Activated CD4-positive, alpha-beta T cell treated with anti-CD3 and anti-CD28 coated beads, Interleukin-2, amount 10 ng/mL, durations not matched to agents 7 days and 5 days (primary cell): ENCODE measurements at regions not wholly inside any gene's neighbourhood (a gene's known extent, or its start where the extent isn't known, plus 50 kb on each side); places are given as distances from the start of the nearest gene placed in this dataset.

Experiments used
- CTCF ChIA-PET: fragments of 350-600 bp; sonication (Branson Sonifier 250); formaldehyde crosslinking; loops from one replicate; lab custom pipeline; 2021; ENCODE audit warnings: antibody characterized with exemption; lab: Charles Lee
- POLR2A ChIA-PET: fragments of 350-600 bp; sonication (Branson Sonifier 250); formaldehyde crosslinking; loops from one replicate; lab custom pipeline; 2021; ENCODE audit warnings: antibody characterized with exemption; lab: Charles Lee
- DNase-seq: peaks from one replicate; pipeline ENCODE4 v3.0.0-alpha.2; 2020
- H3K27ac Mint-ChIP-seq: one replicate; pipeline ENCODE4 v1.8.0; 2021; ENCODE audit warnings: mild to moderate bottlenecking, moderate library complexity, mixed read lengths
- H3K27me3 Mint-ChIP-seq: one replicate; pipeline ENCODE4 v1.8.0; 2021; ENCODE audit warnings: mixed read lengths
- H3K36me3 Mint-ChIP-seq: one replicate; pipeline ENCODE4 v1.8.0; 2021; ENCODE audit warnings: low read depth, mixed read lengths
- H3K4me1 Mint-ChIP-seq: one replicate; pipeline ENCODE4 v1.8.0; 2021; ENCODE audit warnings: mixed read lengths
- H3K4me3 Mint-ChIP-seq: one replicate; pipeline ENCODE4 v1.8.0; 2021; ENCODE audit warnings: mild to moderate bottlenecking, moderate library complexity, mixed read lengths
- H3K9me3 Mint-ChIP-seq: one replicate; pipeline ENCODE4 v1.8.0; 2021; ENCODE audit warnings: mixed read lengths

- Mint-ChIP-seq H3K36me3 (no peaks in the 10 kb centered on the region), H3K27me3 (peaks cover 23% of the 10 kb centered on the region), H3K4me1 (no peaks in the 10 kb centered on the region), H3K9me3 (no peaks in the 10 kb centered on the region), H3K4me3 (no peak overlapping the region), H3K27ac (no peak overlapping the region)
- ChIA-PET POLR2A (no interaction called here), CTCF (no interaction called here)
- DNase-seq: no peak
Observed at GRCh38 chr4:129167640-129168260, 71.8 kb downstream of the C4orf33 start.

- Mint-ChIP-seq H3K9me3 (no peaks in the 10 kb centered on the region), H3K27ac (no peak overlapping the region), H3K4me1 (no peaks in the 10 kb centered on the region), H3K27me3 (peaks cover 25% of the 10 kb centered on the region), H3K4me3 (no peak overlapping the region), H3K36me3 (no peaks in the 10 kb centered on the region)
- POLR2A ChIA-PET: no interaction called here
- no peak for DNase-seq
- CTCF ChIA-PET: no interaction called here
Observed at GRCh38 chr4:129172181-129172580, 76.2 kb downstream of the C4orf33 start.

GRCh38 chr4:129176864-129177263, 80.9 kb downstream of the C4orf33 start:
- ChIA-PET POLR2A (no interaction called here), CTCF (interaction anchor here (1.7 kb wide), 1 partner anchor 22 kb away, joined by 4 read pairs; no protein-coding TSS in a partner anchor)
- Mint-ChIP-seq H3K9me3 (no peaks in the 10 kb centered on the region), H3K4me1 (no peaks in the 10 kb centered on the region), H3K27me3 (peaks cover 15% of the 10 kb centered on the region), H3K4me3 (no peak overlapping the region), H3K27ac (no peak overlapping the region), H3K36me3 (no peaks in the 10 kb centered on the region)
- no peak for DNase-seq

- DNase-seq: no peak
- H3K27me3 Mint-ChIP-seq: peaks cover 13% of the 10 kb centered on the region
- CTCF ChIA-PET: no interaction called here
- no peak overlapping the region for H3K27ac Mint-ChIP-seq
- H3K4me3 Mint-ChIP-seq: no peak overlapping the region
- H3K4me1 Mint-ChIP-seq: no peaks in the 10 kb centered on the region
- no peaks in the 10 kb centered on the region for H3K9me3 Mint-ChIP-seq
- no peaks in the 10 kb centered on the region for H3K36me3 Mint-ChIP-seq
- POLR2A ChIA-PET: no interaction called here
Observed at GRCh38 chr4:129179276-129179675, 83.3 kb downstream of the C4orf33 start.

- ChIA-PET POLR2A (no interaction called here), CTCF (no interaction called here)
- Mint-ChIP-seq H3K4me3 (no peak overlapping the region), H3K9me3 (no peaks in the 10 kb centered on the region), H3K27me3 (peaks cover 11% of the 10 kb centered on the region), H3K4me1 (no peaks in the 10 kb centered on the region), H3K36me3 (no peaks in the 10 kb centered on the region), H3K27ac (no peak overlapping the region)
- no peak for DNase-seq
Observed at GRCh38 chr4:129189630-129190029, 93.7 kb downstream of the C4orf33 start.

- DNase-seq: no peak
- ChIA-PET CTCF (no interaction called here), POLR2A (no interaction called here)
- no peak overlapping the region for H3K4me3 Mint-ChIP-seq
- H3K36me3 Mint-ChIP-seq: no peaks in the 10 kb centered on the region
- H3K27me3 Mint-ChIP-seq: peaks cover 15% of the 10 kb centered on the region
- H3K27ac Mint-ChIP-seq: no peak overlapping the region
- H3K9me3 Mint-ChIP-seq: no peaks in the 10 kb centered on the region
- no peaks in the 10 kb centered on the region for H3K4me1 Mint-ChIP-seq
Observed at GRCh38 chr4:129193357-129194100, 97.6 kb downstream of the C4orf33 start.

- ChIA-PET POLR2A (no interaction called here), CTCF (no interaction called here)
- H3K27ac Mint-ChIP-seq: no peak overlapping the region
- H3K36me3 Mint-ChIP-seq: no peaks in the 10 kb centered on the region
- H3K27me3 Mint-ChIP-seq: peaks cover 13% of the 10 kb centered on the region
- no peaks in the 10 kb centered on the region for H3K9me3 Mint-ChIP-seq
- DNase-seq: no peak
- no peaks in the 10 kb centered on the region for H3K4me1 Mint-ChIP-seq
- no peak overlapping the region for H3K4me3 Mint-ChIP-seq
Observed at GRCh38 chr4:129208481-129208880, 112.5 kb downstream of the C4orf33 start.

- ChIA-PET CTCF (no interaction called here), POLR2A (no interaction called here)
- Mint-ChIP-seq H3K9me3 (no peaks in the 10 kb centered on the region), H3K27me3 (no peaks in the 10 kb centered on the region), H3K36me3 (no peaks in the 10 kb centered on the region), H3K4me3 (no peak overlapping the region), H3K4me1 (no peaks in the 10 kb centered on the region), H3K27ac (no peak overlapping the region)
- no peak for DNase-seq
Observed at GRCh38 chr4:129213692-129214091, 117.7 kb downstream of the C4orf33 start.

- DNase-seq: no peak
- no peaks in the 10 kb centered on the region for H3K36me3 Mint-ChIP-seq
- no peak overlapping the region for H3K4me3 Mint-ChIP-seq
- no peak overlapping the region for H3K27ac Mint-ChIP-seq
- no peaks in the 10 kb centered on the region for H3K4me1 Mint-ChIP-seq
- no peaks in the 10 kb centered on the region for H3K9me3 Mint-ChIP-seq
- H3K27me3 Mint-ChIP-seq: peaks cover 6% of the 10 kb centered on the region
- ChIA-PET POLR2A (no interaction called here), CTCF (no interaction called here)
Observed at GRCh38 chr4:129218360-129218759, 122.4 kb downstream of the C4orf33 start.

- Mint-ChIP-seq H3K9me3 (no peaks in the 10 kb centered on the region), H3K4me3 (no peak overlapping the region), H3K27ac (no peak overlapping the region), H3K27me3 (peaks cover 7% of the 10 kb centered on the region), H3K36me3 (no peaks in the 10 kb centered on the region), H3K4me1 (no peaks in the 10 kb centered on the region)
- POLR2A ChIA-PET: no interaction called here
- CTCF ChIA-PET: no interaction called here
- no peak for DNase-seq
Observed at GRCh38 chr4:129218897-129219296, 122.9 kb downstream of the C4orf33 start.

GRCh38 chr4:129220254-129220653, 124.3 kb downstream of the C4orf33 start:
- no peak overlapping the region for H3K4me3 Mint-ChIP-seq
- H3K9me3 Mint-ChIP-seq: no peaks in the 10 kb centered on the region
- POLR2A ChIA-PET: no interaction called here
- no peak for DNase-seq
- CTCF ChIA-PET: no interaction called here
- no peaks in the 10 kb centered on the region for H3K36me3 Mint-ChIP-seq
- no peaks in the 10 kb centered on the region for H3K4me1 Mint-ChIP-seq
- H3K27ac Mint-ChIP-seq: no peak overlapping the region
- peaks cover 7% of the 10 kb centered on the region for H3K27me3 Mint-ChIP-seq

GRCh38 chr4:129223945-129224344, 128.0 kb downstream of the C4orf33 start:
- DNase-seq: no peak
- ChIA-PET POLR2A (no interaction called here), CTCF (no interaction called here)
- Mint-ChIP-seq H3K36me3 (no peaks in the 10 kb centered on the region), H3K27me3 (peaks cover 11% of the 10 kb centered on the region), H3K9me3 (no peaks in the 10 kb centered on the region), H3K27ac (no peak overlapping the region), H3K4me3 (no peak overlapping the region), H3K4me1 (no peaks in the 10 kb centered on the region)

- no peaks in the 10 kb centered on the region for H3K36me3 Mint-ChIP-seq
- ChIA-PET CTCF (no interaction called here), POLR2A (no interaction called here)
- peaks cover 5% of the 10 kb centered on the region for H3K27me3 Mint-ChIP-seq
- no peak for DNase-seq
- no peak overlapping the region for H3K4me3 Mint-ChIP-seq
- H3K27ac Mint-ChIP-seq: no peak overlapping the region
- no peaks in the 10 kb centered on the region for H3K4me1 Mint-ChIP-seq
- H3K9me3 Mint-ChIP-seq: no peaks in the 10 kb centered on the region
Observed at GRCh38 chr4:129230846-129231245, 134.9 kb downstream of the C4orf33 start.
